Spleen (tissue), 11 donors: ENCODE measurements at regions not wholly inside any gene's neighbourhood (a gene's known extent, or its start where the extent isn't known, plus 50 kb on each side); places are given as distances from the start of the nearest gene placed in this dataset.
"Not testable (repeated sequence)": the region's sequence is repeated elsewhere in the genome, so short reads cannot be mapped to it uniquely, and the experiment has no call there.

Experiments used
- DNase-seq: peaks from one replicate; pipeline ENCODE4 v3.0.0-alpha.2; 2020
- H3K27ac ChIP-seq, 8 donors: fragments of 200-600 bp; sonication (generic) in 7 of 8; 1 replicate in 4 of 8; 2 replicates in 4 of 8; pipeline versions ENCODE4 v1.5.0 to v1.8.0; 2016 to 2021; ENCODE audit warnings: inconsistent platforms in 4 of 8, mild to moderate bottlenecking in 4 of 8, moderate library complexity in 1 of 8
- H3K27me3 ChIP-seq, 7 donors: fragments of 200-600 bp; sonication (generic) in 6 of 7; replicated peaks in 1 of 7; 1 replicate in 4 of 7; 2 replicates in 3 of 7; pipeline versions ENCODE4 v1.5.0 to v1.8.0; 2016 to 2021; ENCODE audit warnings: inconsistent platforms in 3 of 7, mild to moderate bottlenecking in 1 of 7
- H3K36me3 ChIP-seq, 6 donors: fragments of 200-600 bp; sonication (generic) in 5 of 6; 1 replicate in 4 of 6; 2 replicates in 2 of 6; pipeline versions ENCODE4 v1.5.0 to v1.8.0; 2016 to 2021; ENCODE audit warnings: inconsistent platforms in 2 of 6
- H3K4me1 ChIP-seq, 6 donors: fragments of 200-600 bp; sonication (generic) in 5 of 6; 1 replicate in 3 of 6; 2 replicates in 3 of 6; pipeline versions ENCODE4 v1.5.0 to v1.8.0; 2016 to 2021; ENCODE audit warnings: inconsistent platforms in 3 of 6
- H3K4me3 ChIP-seq, 8 donors: fragments of 200-600 bp; sonication (generic) in 7 of 8; 1 replicate in 4 of 8; 2 replicates in 4 of 8; pipeline versions ENCODE4 v1.5.0 to v1.8.0; 2016 to 2021; ENCODE audit warnings: inconsistent platforms in 4 of 8, mild to moderate bottlenecking in 4 of 8, moderate library complexity in 2 of 8
- H3K9me3 ChIP-seq, 8 donors: fragments of 200-600 bp; sonication (generic) in 7 of 8; 1 replicate in 4 of 8; 2 replicates in 4 of 8; pipeline versions ENCODE4 v1.5.0 to v1.8.0; 2016 to 2021; ENCODE audit warnings: inconsistent platforms in 4 of 8
- POLR2A ChIP-seq, 3 donors: fragments of 450-650 bp; IDR thresholded peaks; one replicate each; pipeline ENCODE4 v1.5.1; 2017; ENCODE audit warnings: antibody characterized with exemption in 3 of 3, mild to moderate bottlenecking in 1 of 3
- POLR2AphosphoS5 ChIP-seq, 3 donors: sonication (generic); formaldehyde crosslinking; IDR thresholded peaks; one replicate each; pipeline ENCODE4 v1.5.1; 2017; ENCODE audit warnings: antibody characterized with exemption in 3 of 3
- WGBS, 5 donors: extraction: QIAGEN DNeasy Blood & Tissue Kit in 3 of 5; methylation state at CpG; one replicate each; pipeline versions ENCODE4 v1.1.5 to v1.1.7; 2013 to 2018; 5-methylcytosine and 5-hydroxymethylcytosine counted together
- intact Hi-C: fragments of 100-400 bp; cut with DNase I; formaldehyde crosslinking; loops from one replicate; pipeline ENCODE4 v1.15.0; 2023; ENCODE audit warnings: low total_unique reads
- TF ChIP-seq, protein P1 (sequence below), 11 experiments: fragments of 200-600 bp in 7 of 11; fragments of 450-650 bp in 4 of 11; sonication (generic) in 4 of 11; IDR thresholded peaks in 8 of 11; conservative IDR thresholded peaks in 3 of 11; 1 replicate in 7 of 11; 2 replicates in 4 of 11; pipeline versions ENCODE4 v1.4.0 to v1.8.0; 2016 to 2021; ENCODE audit warnings: antibody characterized with exemption in 11 of 11, inconsistent platforms in 4 of 11, mild to moderate bottlenecking in 1 of 11
- donor health status: healthy with polysubstance abuse.
- donor health status: DM: no; HTN: no; CAD: no; lungs with moderate emphysema.
- donor health status: DM: no; HTN: no; CAD: no.
- donor health status: Bipolar disorder and iron deficiency.
- donor health status: healthy.
- donor health status: DM: no; HTN: no; CAD: no.
- donor health status: DM: yes; HTN: yes; CAD: no.

DNA sequence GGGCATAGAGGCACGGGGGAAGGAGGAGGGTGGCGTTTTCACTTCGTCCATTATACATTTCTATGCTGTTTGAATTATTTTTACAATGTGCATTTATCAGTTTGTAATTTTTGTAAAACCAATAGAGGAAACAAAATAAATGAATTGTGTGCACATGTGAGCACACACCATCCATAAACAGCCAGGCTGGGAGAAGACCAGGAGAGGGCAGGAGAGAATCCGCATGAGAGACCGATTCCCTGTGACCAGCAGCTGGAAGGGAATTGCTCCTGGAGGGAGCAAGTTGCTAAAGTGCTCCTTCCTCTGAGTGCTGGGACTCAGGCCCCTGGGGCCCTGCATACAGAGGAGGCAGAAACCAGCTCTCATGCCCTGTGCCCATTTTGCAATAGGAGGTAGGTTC, 126.0 kb downstream of the ABCC12 start:
- Histone ChIP-seq H3K27ac (no peak overlapping the region), H3K4me3 (no peak overlapping the region), H3K36me3 (no peaks in the 10 kb centered on the region), H3K9me3 (peaks cover 0 to 7% (median 2%) of the 10 kb centered on the region in 8 donors), H3K4me1 (no peaks in the 10 kb centered on the region), H3K27me3 (peaks cover 0 to 8% (median 0%) of the 10 kb centered on the region in 7 donors)
- DNase-seq = no peak
- TF ChIP-seq, protein P1, sequence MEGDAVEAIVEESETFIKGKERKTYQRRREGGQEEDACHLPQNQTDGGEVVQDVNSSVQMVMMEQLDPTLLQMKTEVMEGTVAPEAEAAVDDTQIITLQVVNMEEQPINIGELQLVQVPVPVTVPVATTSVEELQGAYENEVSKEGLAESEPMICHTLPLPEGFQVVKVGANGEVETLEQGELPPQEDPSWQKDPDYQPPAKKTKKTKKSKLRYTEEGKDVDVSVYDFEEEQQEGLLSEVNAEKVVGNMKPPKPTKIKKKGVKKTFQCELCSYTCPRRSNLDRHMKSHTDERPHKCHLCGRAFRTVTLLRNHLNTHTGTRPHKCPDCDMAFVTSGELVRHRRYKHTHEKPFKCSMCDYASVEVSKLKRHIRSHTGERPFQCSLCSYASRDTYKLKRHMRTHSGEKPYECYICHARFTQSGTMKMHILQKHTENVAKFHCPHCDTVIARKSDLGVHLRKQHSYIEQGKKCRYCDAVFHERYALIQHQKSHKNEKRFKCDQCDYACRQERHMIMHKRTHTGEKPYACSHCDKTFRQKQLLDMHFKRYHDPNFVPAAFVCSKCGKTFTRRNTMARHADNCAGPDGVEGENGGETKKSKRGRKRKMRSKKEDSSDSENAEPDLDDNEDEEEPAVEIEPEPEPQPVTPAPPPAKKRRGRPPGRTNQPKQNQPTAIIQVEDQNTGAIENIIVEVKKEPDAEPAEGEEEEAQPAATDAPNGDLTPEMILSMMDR (IDR thresholded peaks at IDR 0.05 in 8 of 11, conservative IDR thresholded peaks at IDR 0.05 in 3 of 11) = no peak
- TF ChIP-seq POLR2A (IDR thresholded peaks at IDR 0.05) = no peak
- WGBS, 5 donors = 82 to 93% (median 90%) methylated on average over 5 of the region's 5 CpGs
- intact Hi-C loops = no loop called here

DNA sequence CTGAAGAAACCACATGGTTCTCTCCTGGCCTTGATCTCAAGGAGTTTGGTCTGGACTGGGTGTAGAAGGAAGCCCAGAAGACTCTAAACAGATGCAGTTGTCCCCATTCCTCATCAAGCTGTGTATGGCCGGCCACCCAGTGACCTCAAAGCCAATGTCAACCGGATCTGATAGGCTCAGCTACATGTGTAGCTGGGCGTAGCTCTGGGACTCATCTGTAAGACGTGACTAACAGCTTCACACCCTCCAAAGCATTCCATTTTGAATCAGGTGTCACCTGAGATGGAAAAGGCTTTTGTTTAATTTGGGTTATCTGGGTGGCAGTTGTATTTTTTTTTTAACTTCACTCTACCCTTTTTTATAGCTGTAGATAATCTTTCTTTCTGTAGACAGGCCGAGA, 130.4 kb downstream of the ABCC12 start:
- Histone ChIP-seq H3K4me3 (no peak overlapping the region), H3K27me3 (peaks cover 0 to 14% (median 0%) of the 10 kb centered on the region in 7 donors), H3K4me1 (no peaks in the 10 kb centered on the region), H3K9me3 (peaks cover 0 to 4% (median 0%) of the 10 kb centered on the region in 8 donors), H3K36me3 (no peaks in the 10 kb centered on the region), H3K27ac (no peak overlapping the region)
- WGBS, 5 donors = 69 to 89% (median 78%) methylated on average over 5 of the region's 5 CpGs
- TF ChIP-seq POLR2AphosphoS5 (IDR thresholded peaks at IDR 0.05) (no peak), POLR2A (IDR thresholded peaks at IDR 0.05) (no peak)
- TF ChIP-seq, protein P1 (IDR thresholded peaks at IDR 0.05 in 8 of 11, conservative IDR thresholded peaks at IDR 0.05 in 3 of 11) = no peak
- intact Hi-C loops = no loop called here
- no peak for DNase-seq

DNA sequence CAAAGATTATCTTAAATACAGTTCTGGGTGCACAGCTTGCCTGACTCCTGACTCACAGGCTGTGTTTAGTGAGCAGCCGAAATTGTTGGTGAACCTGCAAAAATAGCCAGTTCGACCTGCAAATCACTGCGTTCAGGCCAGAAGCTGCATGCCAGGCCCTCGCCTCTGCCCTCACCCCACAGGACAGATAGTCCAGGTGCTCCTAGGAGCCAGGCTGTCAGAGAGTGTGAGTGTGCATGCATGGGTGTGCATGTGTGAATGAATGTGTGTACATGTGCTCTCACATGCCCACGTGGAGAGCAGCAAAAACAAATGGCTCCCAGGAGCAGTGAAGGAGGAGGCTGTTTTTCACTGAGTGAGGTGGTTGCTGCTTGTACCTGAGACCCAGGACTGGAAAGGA, 131.8 kb downstream of the ABCC12 start:
- no peaks in the 10 kb centered on the region for H3K36me3 ChIP-seq
- TF ChIP-seq, protein P1 (IDR thresholded peaks at IDR 0.05 in 8 of 11, conservative IDR thresholded peaks at IDR 0.05 in 3 of 11) = no peak
- no peak for TF ChIP-seq POLR2A (IDR thresholded peaks at IDR 0.05)
- no peak for TF ChIP-seq POLR2AphosphoS5 (IDR thresholded peaks at IDR 0.05)
- 66 to 84% (median 77%) methylated on average over 3 to 5 of the region's 5 CpGs for WGBS, 5 donors
- H3K9me3 ChIP-seq = peaks cover 0 to 4% (median 0%) of the 10 kb centered on the region in 8 donors
- H3K4me1 ChIP-seq = no peaks in the 10 kb centered on the region
- H3K27me3 ChIP-seq = peaks cover 0 to 14% (median 0%) of the 10 kb centered on the region in 7 donors
- intact Hi-C loops = no loop called here
- no peak overlapping the region for H3K27ac ChIP-seq
- H3K4me3 ChIP-seq = no peak overlapping the region
- DNase-seq = no peak

DNA sequence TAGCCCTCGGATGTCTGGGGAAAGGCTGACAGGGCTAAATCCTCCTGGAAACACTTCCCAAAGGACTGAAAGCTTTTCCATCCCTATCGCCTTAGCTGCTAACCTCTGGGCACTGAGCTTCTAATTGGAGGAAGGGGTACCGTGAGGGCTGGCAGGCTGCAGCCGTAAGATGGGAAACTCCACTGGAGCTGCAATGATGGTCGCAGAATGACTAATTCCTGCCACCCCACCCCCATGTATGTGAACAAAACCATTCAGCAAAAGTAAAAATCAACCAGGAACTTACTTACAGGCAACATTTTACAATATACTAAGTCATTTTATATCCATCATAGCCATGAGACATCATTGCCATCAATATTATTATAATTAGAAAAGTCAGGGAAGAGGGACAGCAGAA, 133.3 kb downstream of the ABCC12 start:
- intact Hi-C loops = no loop called here
- H3K4me1 ChIP-seq = no peaks in the 10 kb centered on the region
- DNase-seq = no peak
- H3K36me3 ChIP-seq = no peaks in the 10 kb centered on the region
- 56 to 91% (median 78%) methylated on average over 5 of the region's 5 CpGs for WGBS, 5 donors
- TF ChIP-seq, protein P1 (IDR thresholded peaks at IDR 0.05 in 8 of 11, conservative IDR thresholded peaks at IDR 0.05 in 3 of 11) = no peak
- TF ChIP-seq POLR2A (IDR thresholded peaks at IDR 0.05) (no peak), POLR2AphosphoS5 (IDR thresholded peaks at IDR 0.05) (no peak)
- no peak overlapping the region for H3K27ac ChIP-seq
- H3K27me3 ChIP-seq = peaks cover 0 to 14% (median 0%) of the 10 kb centered on the region in 7 donors
- no peak overlapping the region for H3K4me3 ChIP-seq
- peaks cover 0 to 4% (median 0%) of the 10 kb centered on the region in 8 donors for H3K9me3 ChIP-seq

DNA sequence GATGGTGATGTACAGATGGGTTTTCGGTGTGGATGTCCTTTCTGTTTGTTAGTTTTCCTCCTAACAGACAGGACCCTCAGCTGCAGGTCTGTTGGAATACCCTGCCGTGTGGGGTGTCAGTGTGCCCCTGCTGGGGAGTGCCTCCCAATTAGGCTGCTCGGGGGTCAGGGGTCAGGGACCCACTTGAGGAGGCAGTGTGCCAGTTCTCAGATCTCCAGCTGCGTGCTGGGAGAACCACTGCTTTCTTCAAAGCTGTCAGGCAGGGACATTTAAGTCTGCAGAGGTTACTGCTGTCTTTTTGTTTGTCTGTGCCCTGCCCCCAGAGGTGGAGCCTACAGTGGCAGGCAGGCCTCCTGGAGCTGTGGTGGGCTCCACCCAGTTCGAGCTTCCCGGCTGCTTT, 135.2 kb downstream of the ABCC12 start:
- intact Hi-C loops, H3K9me3 ChIP-seq, H3K4me3 ChIP-seq, H3K4me1 ChIP-seq, DNase-seq, H3K36me3 ChIP-seq, H3K27ac ChIP-seq: not testable (repeated sequence)
- H3K27me3 ChIP-seq = peaks cover 0 to 13% (median 0%) of the 10 kb centered on the region in 7 donors
- WGBS, 5 donors = 35 to 64% (median 44%) methylated on average over 3 to 6 of the region's 6 CpGs
